Vagina (tissue), 2 donors: ENCODE measurements at regions not wholly inside any gene's neighbourhood (a gene's known extent, or its start where the extent isn't known, plus 50 kb on each side); places are given as distances from the start of the nearest gene placed in this dataset.

Experiments
- DNase-seq, 2 donors: peaks; one replicate each; pipeline ENCODE4 v3.0.0-alpha.2; 2017; ENCODE audit errors: extremely low spot score in 2 of 2
- H3K27ac ChIP-seq: fragments of 200-600 bp; sonication (generic); one replicate; pipeline ENCODE4 v1.5.1; 2019
- H3K27me3 ChIP-seq: fragments of 200-600 bp; sonication (generic); one replicate; pipeline ENCODE4 v1.5.1; 2019
- H3K36me3 ChIP-seq, 2 donors: fragments of 200-600 bp; sonication (generic); one replicate each; pipeline ENCODE4 v1.5.1; 2017 to 2019
- H3K4me1 ChIP-seq: fragments of 200-600 bp; sonication (generic); one replicate; pipeline ENCODE4 v1.5.1; 2019
- H3K4me3 ChIP-seq, 2 donors: fragments of 200-600 bp; sonication (generic); 1 replicate in 1 of 2; 2 replicates in 1 of 2; pipeline ENCODE4 v1.5.1; 2016 to 2019
- H3K9me3 ChIP-seq: fragments of 200-600 bp; sonication (generic); one replicate; pipeline ENCODE4 v1.5.1; 2019
- CTCF ChIP-seq, 3 experiments: fragments of 450-650 bp in 2 of 3; fragments of 200-600 bp in 1 of 3; sonication (generic) in 1 of 3; IDR thresholded peaks; one replicate each; pipeline ENCODE4 v1.5.1; 2017 to 2019; ENCODE audit warnings: antibody characterized with exemption in 3 of 3, mild to moderate bottlenecking in 2 of 3, moderate library complexity in 2 of 3
- POLR2A ChIP-seq, 2 donors: fragments of 450-650 bp; IDR thresholded peaks; one replicate each; pipeline ENCODE4 v1.6.1; 2017; ENCODE audit warnings: antibody characterized with exemption in 2 of 2, mild to moderate bottlenecking in 2 of 2, moderate library complexity in 2 of 2
- POLR2AphosphoS5 ChIP-seq, 2 donors: sonication (generic); formaldehyde crosslinking; IDR thresholded peaks; one replicate each; pipeline ENCODE4 v1.9.0; 2017; ENCODE audit warnings: antibody characterized with exemption in 2 of 2, mild to moderate bottlenecking in 2 of 2, low read depth in 1 of 2; ENCODE audit not compliant: insufficient read depth in 1 of 2
- intact Hi-C: fragments of 100-400 bp; cut with DNase I; formaldehyde crosslinking; loops from one replicate; pipeline ENCODE4 v1.15.1; 2023

GRCh38 chr5:159669559-159669958 is 246.7 kb upstream of the ADRA1B start:
- intact Hi-C loops: no loop called here
- no peak for TF ChIP-seq POLR2A (IDR thresholded peaks at IDR 0.05)
- no peak for TF ChIP-seq POLR2AphosphoS5 (IDR thresholded peaks at IDR 0.05; ENCODE audit: insufficient read depth in 1 of 2, low read depth in 1 of 2)
- TF ChIP-seq CTCF (IDR thresholded peaks at IDR 0.05): no peak
- no peaks in the 10 kb centered on the region for H3K36me3 ChIP-seq

GRCh38 chr5:159671886-159672285 is 244.4 kb upstream of the ADRA1B start:
- TF ChIP-seq POLR2AphosphoS5 (IDR thresholded peaks at IDR 0.05; ENCODE audit: insufficient read depth in 1 of 2, low read depth in 1 of 2) (no peak), CTCF (IDR thresholded peaks at IDR 0.05) (no peak), POLR2A (IDR thresholded peaks at IDR 0.05) (no peak)
- intact Hi-C loops: no loop called here
- Histone ChIP-seq H3K36me3 (no peaks in the 10 kb centered on the region), H3K27ac (no peak overlapping the region), H3K4me3 (no peak overlapping the region), H3K9me3 (no peaks in the 10 kb centered on the region), H3K4me1 (no peaks in the 10 kb centered on the region), H3K27me3 (no peaks in the 10 kb centered on the region)
- no peak for DNase-seq

More at GRCh38 chr5:159669559-159669958, 246.7 kb upstream of the ADRA1B start:
- Histone ChIP-seq H3K4me3 (no peak overlapping the region), H3K4me1 (no peaks in the 10 kb centered on the region), H3K9me3 (no peaks in the 10 kb centered on the region), H3K27ac (no peak overlapping the region), H3K27me3 (no peaks in the 10 kb centered on the region)
- no peak for DNase-seq

GRCh38 chr5:159673538-159673937 is 242.7 kb upstream of the ADRA1B start:
- no peak for DNase-seq
- H3K27ac ChIP-seq: no peak overlapping the region
- H3K4me1 ChIP-seq: no peaks in the 10 kb centered on the region
- H3K4me3 ChIP-seq: no peak overlapping the region
- no peaks in the 10 kb centered on the region for H3K9me3 ChIP-seq
- no peaks in the 10 kb centered on the region for H3K27me3 ChIP-seq
- H3K36me3 ChIP-seq: no peaks in the 10 kb centered on the region
- intact Hi-C loops: no loop called here
- no peak for TF ChIP-seq POLR2AphosphoS5 (IDR thresholded peaks at IDR 0.05; ENCODE audit: insufficient read depth in 1 of 2, low read depth in 1 of 2)
- TF ChIP-seq CTCF (IDR thresholded peaks at IDR 0.05): no peak
- no peak for TF ChIP-seq POLR2A (IDR thresholded peaks at IDR 0.05)

- Histone ChIP-seq H3K36me3 (no peaks in the 10 kb centered on the region), H3K9me3 (no peaks in the 10 kb centered on the region), H3K27me3 (no peaks in the 10 kb centered on the region), H3K4me3 (no peak overlapping the region), H3K4me1 (no peaks in the 10 kb centered on the region), H3K27ac (no peak overlapping the region)
- no peak for DNase-seq
- no peak for TF ChIP-seq CTCF (IDR thresholded peaks at IDR 0.05)
- TF ChIP-seq POLR2A (IDR thresholded peaks at IDR 0.05): no peak
- no peak for TF ChIP-seq POLR2AphosphoS5 (IDR thresholded peaks at IDR 0.05; ENCODE audit: insufficient read depth in 1 of 2, low read depth in 1 of 2)
- intact Hi-C loops: no loop called here
Measured at GRCh38 chr5:159678657-159679392, 237.5 kb upstream of the ADRA1B start.

GRCh38 chr5:159680095-159680494 is 236.2 kb upstream of the ADRA1B start:
- no peaks in the 10 kb centered on the region for H3K9me3 ChIP-seq

More at GRCh38 chr5:159680095-159680494, 236.2 kb upstream of the ADRA1B start:
- intact Hi-C loops: no loop called here
- Histone ChIP-seq H3K4me1 (no peaks in the 10 kb centered on the region), H3K27me3 (no peaks in the 10 kb centered on the region), H3K4me3 (no peak overlapping the region), H3K36me3 (no peaks in the 10 kb centered on the region), H3K27ac (no peak overlapping the region)
- no peak for DNase-seq
- no peak for TF ChIP-seq POLR2AphosphoS5 (IDR thresholded peaks at IDR 0.05; ENCODE audit: insufficient read depth in 1 of 2, low read depth in 1 of 2)
- TF ChIP-seq CTCF (IDR thresholded peaks at IDR 0.05): no peak
- no peak for TF ChIP-seq POLR2A (IDR thresholded peaks at IDR 0.05)
